Stomach (tissue), 8 donors: ENCODE measurements at regions not wholly inside any gene's neighbourhood (a gene's known extent, or its start where the extent isn't known, plus 50 kb on each side); places are given as distances from the start of the nearest gene placed in this dataset.

Experiments used
- DNase-seq, 2 donors: peaks; one replicate each; pipeline versions ENCODE4 v3.0.0 to v3.0.0-alpha.2; 2013 to 2019
- H3K27ac ChIP-seq, 5 donors: fragments of 200-600 bp in 4 of 5; sonication (generic) in 4 of 5; one replicate each; pipeline ENCODE4 v1.5.1; 2013 to 2019; ENCODE audit warnings: mild to moderate bottlenecking in 1 of 5, moderate library complexity in 1 of 5
- H3K27me3 ChIP-seq, 3 donors: fragments of 200-600 bp; sonication (generic); one replicate each; pipeline ENCODE4 v1.5.1; 2017 to 2019; ENCODE audit warnings: mixed run types in 1 of 3
- H3K36me3 ChIP-seq, 4 donors: fragments of 200-600 bp; sonication (generic); 1 replicate in 3 of 4; 2 replicates in 1 of 4; pipeline ENCODE4 v1.5.1; 2016 to 2019
- H3K4me1 ChIP-seq, 4 donors: fragments of 200-600 bp; sonication (generic); one replicate each; pipeline ENCODE4 v1.5.1; 2016 to 2019
- H3K4me3 ChIP-seq, 4 donors: fragments of 200-600 bp; sonication (generic) in 3 of 4; one replicate each; pipeline ENCODE4 v1.5.1; 2016 to 2019; ENCODE audit warnings: mild to moderate bottlenecking in 1 of 4
- H3K9me3 ChIP-seq, 4 donors: fragments of 200-600 bp; sonication (generic); one replicate each; pipeline ENCODE4 v1.5.1; 2016 to 2019
- CTCF ChIP-seq, 7 experiments: fragments of 450-650 bp in 4 of 7; fragments of 200-600 bp in 3 of 7; sonication (generic) in 3 of 7; IDR thresholded peaks; one replicate each; pipeline ENCODE4 v1.5.1; 2016 to 2019; ENCODE audit warnings: antibody characterized with exemption in 7 of 7, control low read depth in 2 of 7, mild to moderate bottlenecking in 1 of 7
- EP300 ChIP-seq: sonication (generic); formaldehyde crosslinking; IDR thresholded peaks from one replicate; pipeline ENCODE4 v1.6.1; 2017; ENCODE audit warnings: antibody characterized with exemption
- POLR2A ChIP-seq, 4 donors: fragments of 450-650 bp; IDR thresholded peaks; one replicate each; pipeline ENCODE4 v1.6.1; 2016; ENCODE audit warnings: antibody characterized with exemption in 4 of 4, control low read depth in 2 of 4, mild to moderate bottlenecking in 1 of 4, moderate library complexity in 1 of 4
- POLR2AphosphoS5 ChIP-seq, 3 donors: sonication (generic); formaldehyde crosslinking; IDR thresholded peaks; one replicate each; pipeline ENCODE4 v1.6.1; 2016; ENCODE audit warnings: antibody characterized with exemption in 3 of 3
- WGBS, 5 donors: extraction: QIAGEN DNeasy Blood & Tissue Kit in 3 of 5; methylation state at CpG; one replicate each; pipeline versions ENCODE4 v1.1.5 to v1.1.7; 2013 to 2018; 5-methylcytosine and 5-hydroxymethylcytosine counted together
- intact Hi-C: fragments of 100-400 bp; cut with DNase I; formaldehyde crosslinking; loops from one replicate; pipeline ENCODE4 v1.15.1; 2023; ENCODE audit warnings: low total_unique reads
- donor health status: healthy with polysubstance abuse.
- donor health status: Bipolar disorder and iron deficiency.
- donor health status: healthy.

- H3K9me3 ChIP-seq: peaks cover 0 to 6% (median 0%) of the 10 kb centered on the region in 4 donors
- H3K36me3 ChIP-seq: no peaks in the 10 kb centered on the region
- intact Hi-C loops: no loop called here
- no peak overlapping the region for H3K27ac ChIP-seq
- H3K4me3 ChIP-seq: no peak overlapping the region
- no peaks in the 10 kb centered on the region for H3K27me3 ChIP-seq
- H3K4me1 ChIP-seq: no peaks in the 10 kb centered on the region
- no peak for DNase-seq
- 88 to 94% (median 91%) methylated on average over 3 of the region's 3 CpGs for WGBS, 5 donors
- TF ChIP-seq POLR2AphosphoS5 (IDR thresholded peaks at IDR 0.05) (no peak), EP300 (no peak), POLR2A (IDR thresholded peaks at IDR 0.05) (no peak), CTCF (IDR thresholded peaks at IDR 0.05) (no peak)
Measured at GRCh38 chr9:107154766-107155165, 128.3 kb upstream of the RAD23B start.

- WGBS, 5 donors: 79 to 92% (median 82%) methylated on average over 3 of the region's 3 CpGs
Measured at GRCh38 chr9:107155244-107155817, 127.7 kb upstream of the RAD23B start.

GRCh38 chr9:107158321-107158720, 124.8 kb upstream of the RAD23B start:
- intact Hi-C loops: no loop called here
- H3K4me1 ChIP-seq: no peaks in the 10 kb centered on the region
- H3K36me3 ChIP-seq: no peaks in the 10 kb centered on the region
- no peak overlapping the region for H3K4me3 ChIP-seq
- DNase-seq: peak in 1 of 2 donors; percentile 59
- H3K9me3 ChIP-seq: peaks cover 0 to 7% (median 0%) of the 10 kb centered on the region in 4 donors
- TF ChIP-seq POLR2AphosphoS5 (IDR thresholded peaks at IDR 0.05): no peak
- TF ChIP-seq CTCF (IDR thresholded peaks at IDR 0.05): no peak
- no peak for TF ChIP-seq EP300
- TF ChIP-seq POLR2A (IDR thresholded peaks at IDR 0.05): no peak
- WGBS, 5 donors: 6 to 21% (median 13%) methylated on average over 2 of the region's 2 CpGs
- H3K27me3 ChIP-seq: no peaks in the 10 kb centered on the region
- no peak overlapping the region for H3K27ac ChIP-seq

More at GRCh38 chr9:107155244-107155817, 127.7 kb upstream of the RAD23B start:
- H3K4me1 ChIP-seq: no peaks in the 10 kb centered on the region
- no peak overlapping the region for H3K4me3 ChIP-seq
- no peak overlapping the region for H3K27ac ChIP-seq
- H3K36me3 ChIP-seq: no peaks in the 10 kb centered on the region
- H3K9me3 ChIP-seq: peaks cover 0 to 6% (median 0%) of the 10 kb centered on the region in 4 donors
- intact Hi-C loops: no loop called here
- no peak for DNase-seq
- TF ChIP-seq CTCF (IDR thresholded peaks at IDR 0.05): no peak
- TF ChIP-seq POLR2A (IDR thresholded peaks at IDR 0.05): no peak
- no peak for TF ChIP-seq POLR2AphosphoS5 (IDR thresholded peaks at IDR 0.05)
- no peak for TF ChIP-seq EP300
- no peaks in the 10 kb centered on the region for H3K27me3 ChIP-seq

- TF ChIP-seq POLR2AphosphoS5 (IDR thresholded peaks at IDR 0.05) (no peak), POLR2A (IDR thresholded peaks at IDR 0.05) (no peak), EP300 (no peak), CTCF (IDR thresholded peaks at IDR 0.05) (no peak)
- no peak for DNase-seq
- no peaks in the 10 kb centered on the region for H3K4me1 ChIP-seq
- H3K9me3 ChIP-seq: peaks cover 0 to 9% (median 0%) of the 10 kb centered on the region in 4 donors
- intact Hi-C loops: no loop called here
- H3K27me3 ChIP-seq: peaks cover 0 to 6% (median 0%) of the 10 kb centered on the region in 3 donors
- no peak overlapping the region for H3K4me3 ChIP-seq
- WGBS, 5 donors: 25 to 38% (median 28%) methylated on average over 2 of the region's 2 CpGs
- no peaks in the 10 kb centered on the region for H3K36me3 ChIP-seq
- no peak overlapping the region for H3K27ac ChIP-seq
Measured at GRCh38 chr9:107161338-107161737, 121.7 kb upstream of the RAD23B start.
